ENCODE measurements at regions not wholly inside any gene's neighbourhood (a gene's known extent, or its start where the extent isn't known, plus 50 kb on each side); places are given as distances from the start of the nearest gene placed in this dataset.

DNA sequence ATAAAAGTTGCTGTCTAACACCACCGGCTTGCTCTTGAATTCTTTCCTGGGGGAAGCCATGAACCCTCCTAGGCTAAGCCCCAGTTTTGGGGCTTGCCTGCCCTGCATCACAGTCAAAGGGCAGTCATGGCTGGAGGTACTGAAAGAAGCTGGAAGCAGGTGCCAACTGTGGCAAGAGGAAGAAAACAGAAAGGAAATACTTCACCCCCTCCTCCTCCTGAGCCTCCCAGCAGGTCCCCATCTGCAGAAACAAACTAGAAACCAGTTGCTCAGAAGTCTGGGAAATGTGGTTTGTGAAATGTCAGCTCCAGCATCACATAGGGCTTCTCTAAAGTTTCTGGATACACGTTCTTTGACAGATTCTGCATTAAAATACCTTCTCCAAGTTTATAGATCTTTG, 150.0 kb upstream of the PSMD7 start:
- TF ChIP-seq, protein P1, sequence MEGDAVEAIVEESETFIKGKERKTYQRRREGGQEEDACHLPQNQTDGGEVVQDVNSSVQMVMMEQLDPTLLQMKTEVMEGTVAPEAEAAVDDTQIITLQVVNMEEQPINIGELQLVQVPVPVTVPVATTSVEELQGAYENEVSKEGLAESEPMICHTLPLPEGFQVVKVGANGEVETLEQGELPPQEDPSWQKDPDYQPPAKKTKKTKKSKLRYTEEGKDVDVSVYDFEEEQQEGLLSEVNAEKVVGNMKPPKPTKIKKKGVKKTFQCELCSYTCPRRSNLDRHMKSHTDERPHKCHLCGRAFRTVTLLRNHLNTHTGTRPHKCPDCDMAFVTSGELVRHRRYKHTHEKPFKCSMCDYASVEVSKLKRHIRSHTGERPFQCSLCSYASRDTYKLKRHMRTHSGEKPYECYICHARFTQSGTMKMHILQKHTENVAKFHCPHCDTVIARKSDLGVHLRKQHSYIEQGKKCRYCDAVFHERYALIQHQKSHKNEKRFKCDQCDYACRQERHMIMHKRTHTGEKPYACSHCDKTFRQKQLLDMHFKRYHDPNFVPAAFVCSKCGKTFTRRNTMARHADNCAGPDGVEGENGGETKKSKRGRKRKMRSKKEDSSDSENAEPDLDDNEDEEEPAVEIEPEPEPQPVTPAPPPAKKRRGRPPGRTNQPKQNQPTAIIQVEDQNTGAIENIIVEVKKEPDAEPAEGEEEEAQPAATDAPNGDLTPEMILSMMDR (IDR thresholded peaks at IDR 0.05): no peak
- no peak for TF ChIP-seq POLR2A (IDR thresholded peaks at IDR 0.05)
- no peak for TF ChIP-seq POLR2AphosphoS5 (IDR thresholded peaks at IDR 0.05)
- TF ChIP-seq EP300 (IDR thresholded peaks at IDR 0.05): no peak

All from suprapubic skin (tissue), 4 donors.